OCI-LY7 (cell line): ENCODE measurements at regions not wholly inside any gene's neighbourhood (a gene's known extent, or its start where the extent isn't known, plus 50 kb on each side); places are given as distances from the start of the nearest gene placed in this dataset.

Source experiments
- BruUV-seq: library from RNA; stranded (reverse); fragments of 400-500 nt; replicated peaks from 2 replicates; lab custom pipeline; 2021; lab: Mats Ljungman, UMichigan
- CTCF ChIA-PET: fragments of 300-600 bp; sonication (Branson Sonifier 250); formaldehyde crosslinking; loops from one replicate; lab custom pipeline; 2022; ENCODE audit warnings: antibody characterized with exemption; ENCODE audit not compliant: unreplicated experiment; lab: Charles Lee
- POLR2A ChIA-PET: fragments of 300-600 bp; sonication (Branson Sonifier 250); formaldehyde crosslinking; loops from one replicate; lab custom pipeline; 2022; ENCODE audit warnings: antibody characterized with exemption; lab: Charles Lee
- DNase-seq: peaks from one replicate; pipeline ENCODE4 v3.0.0-alpha.2; 2015; ENCODE audit warnings: low spot score
- H2AFZ ChIP-seq: fragments of 200-600 bp; sonication (generic), shearing (Covaris generic); 2 replicates; pipeline ENCODE4 v1.6.1; 2014; ENCODE audit warnings: mild to moderate bottlenecking, antibody characterized with exemption, low read length, moderate library complexity
- H3K27ac ChIP-seq: fragments of 200-600 bp; sonication (generic); 2 replicates; pipeline ENCODE4 v1.5.1; 2014; ENCODE audit warnings: mixed run types, low read depth, mild to moderate bottlenecking, moderate library complexity, low read length, inconsistent platforms; ENCODE audit not compliant: poor library complexity, severe bottlenecking
- H3K36me3 ChIP-seq: fragments of 200-600 bp; sonication (generic); 2 replicates; pipeline ENCODE4 v1.6.1; 2014; ENCODE audit warnings: mild to moderate bottlenecking, antibody characterized with exemption, low read length, moderate library complexity, mixed read lengths; ENCODE audit not compliant: insufficient read depth
- H3K4me1 ChIP-seq: fragments of 200-600 bp; sonication (generic); 2 replicates; pipeline ENCODE4 v1.5.1; 2014; ENCODE audit warnings: mild to moderate bottlenecking, low read length; ENCODE audit not compliant: insufficient read depth, poor library complexity, severe bottlenecking
- H3K4me2 ChIP-seq: fragments of 200-600 bp; sonication (generic); 2 replicates; pipeline ENCODE4 v1.6.1; 2014; ENCODE audit warnings: mild to moderate bottlenecking, low read length
- H3K4me3 ChIP-seq: fragments of 200-600 bp; sonication (generic); 2 replicates; pipeline ENCODE4 v1.5.1; 2014; ENCODE audit warnings: mild to moderate bottlenecking, low read depth, low read length; ENCODE audit not compliant: poor library complexity, severe bottlenecking
- H3K79me2 ChIP-seq: fragments of 200-600 bp; sonication (generic); 2 replicates; pipeline ENCODE4 v1.6.1; 2016; ENCODE audit warnings: low read depth, mild to moderate bottlenecking, low read length, moderate library complexity, mixed read lengths; ENCODE audit not compliant: insufficient read depth
- H3K9me2 ChIP-seq: fragments of 200-600 bp; sonication (generic); 2 replicates; pipeline ENCODE4 v1.6.1; 2016; ENCODE audit warnings: mild to moderate bottlenecking, low read length, mixed read lengths; ENCODE audit not compliant: insufficient read depth
- H3K9me3 ChIP-seq: fragments of 200-600 bp; sonication (generic); 2 replicates; pipeline ENCODE4 v1.6.1; 2014; ENCODE audit warnings: mild to moderate bottlenecking, mixed run types, low read length, mixed read lengths
- H4K20me1 ChIP-seq: fragments of 200-600 bp; sonication (generic); 2 replicates; pipeline ENCODE4 v1.6.1; 2014; ENCODE audit warnings: mild to moderate bottlenecking, antibody characterized with exemption, low read length, moderate library complexity, mixed read lengths; ENCODE audit not compliant: insufficient read depth
- EZH2phosphoT487 ChIP-seq: fragments of 200-600 bp; sonication (generic); IDR thresholded peaks from 2 replicates; pipeline ENCODE4 v1.6.1; 2018; ENCODE audit warnings: low read depth, borderline replicate concordance, mild to moderate bottlenecking, mixed run types, antibody characterized with exemption, low read length, moderate library complexity, mixed read lengths
- intact Hi-C: fragments of 100-400 bp; cut with micrococcal nuclease; formaldehyde crosslinking; loops from one replicate; pipeline ENCODE4 v1.10.0; 2022; ENCODE audit not compliant: unreplicated experiment
- TF ChIP-seq, protein P1 (sequence below): fragments of 200-600 bp; sonication (generic); conservative IDR thresholded peaks from 2 replicates; pipeline ENCODE4 v1.5.1; 2014; ENCODE audit warnings: mild to moderate bottlenecking, antibody characterized with exemption, low read length, moderate library complexity, mixed read lengths

DNA sequence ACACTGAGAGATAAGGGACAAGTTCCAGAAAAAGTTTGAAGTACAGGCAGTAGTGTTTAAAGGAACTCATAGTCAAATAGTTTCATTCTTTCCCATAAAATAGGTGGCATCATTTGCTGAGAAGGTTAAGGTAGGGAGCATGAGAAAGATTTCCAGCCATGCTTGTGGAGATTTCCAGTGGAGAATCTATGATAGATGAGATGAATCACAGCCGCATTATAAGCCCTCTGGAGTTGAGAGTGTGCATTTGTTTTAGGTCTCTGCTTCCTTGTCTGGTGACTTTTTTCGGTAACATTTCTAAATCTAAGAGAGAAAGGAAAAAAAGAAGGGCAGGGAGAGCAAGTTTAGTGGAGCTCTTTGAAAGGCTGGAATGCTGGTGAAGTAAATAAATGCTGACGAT lies 108.7 kb downstream of the DISP1 start:
- intact Hi-C loops: no loop called here
- H3K4me1 ChIP-seq: no peaks in the 10 kb centered on the region
- ChIA-PET CTCF (no interaction called here), POLR2A (no interaction called here)
- H3K36me3 ChIP-seq: no peaks in the 10 kb centered on the region
- H2AFZ ChIP-seq: no peak overlapping the region
- H3K4me2 ChIP-seq: no peak overlapping the region
- BruUV-seq: no TSS peak
- no peaks in the 10 kb centered on the region for H4K20me1 ChIP-seq
- no peak overlapping the region for H3K4me3 ChIP-seq
- no peaks in the 10 kb centered on the region for H3K9me3 ChIP-seq
- DNase-seq: no peak
- H3K79me2 ChIP-seq: no peaks in the 10 kb centered on the region
- no peaks in the 10 kb centered on the region for H3K9me2 ChIP-seq
- H3K27ac ChIP-seq: no peak overlapping the region
- TF ChIP-seq, protein P1, sequence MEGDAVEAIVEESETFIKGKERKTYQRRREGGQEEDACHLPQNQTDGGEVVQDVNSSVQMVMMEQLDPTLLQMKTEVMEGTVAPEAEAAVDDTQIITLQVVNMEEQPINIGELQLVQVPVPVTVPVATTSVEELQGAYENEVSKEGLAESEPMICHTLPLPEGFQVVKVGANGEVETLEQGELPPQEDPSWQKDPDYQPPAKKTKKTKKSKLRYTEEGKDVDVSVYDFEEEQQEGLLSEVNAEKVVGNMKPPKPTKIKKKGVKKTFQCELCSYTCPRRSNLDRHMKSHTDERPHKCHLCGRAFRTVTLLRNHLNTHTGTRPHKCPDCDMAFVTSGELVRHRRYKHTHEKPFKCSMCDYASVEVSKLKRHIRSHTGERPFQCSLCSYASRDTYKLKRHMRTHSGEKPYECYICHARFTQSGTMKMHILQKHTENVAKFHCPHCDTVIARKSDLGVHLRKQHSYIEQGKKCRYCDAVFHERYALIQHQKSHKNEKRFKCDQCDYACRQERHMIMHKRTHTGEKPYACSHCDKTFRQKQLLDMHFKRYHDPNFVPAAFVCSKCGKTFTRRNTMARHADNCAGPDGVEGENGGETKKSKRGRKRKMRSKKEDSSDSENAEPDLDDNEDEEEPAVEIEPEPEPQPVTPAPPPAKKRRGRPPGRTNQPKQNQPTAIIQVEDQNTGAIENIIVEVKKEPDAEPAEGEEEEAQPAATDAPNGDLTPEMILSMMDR: no peak
- no peak for TF ChIP-seq EZH2phosphoT487

DNA sequence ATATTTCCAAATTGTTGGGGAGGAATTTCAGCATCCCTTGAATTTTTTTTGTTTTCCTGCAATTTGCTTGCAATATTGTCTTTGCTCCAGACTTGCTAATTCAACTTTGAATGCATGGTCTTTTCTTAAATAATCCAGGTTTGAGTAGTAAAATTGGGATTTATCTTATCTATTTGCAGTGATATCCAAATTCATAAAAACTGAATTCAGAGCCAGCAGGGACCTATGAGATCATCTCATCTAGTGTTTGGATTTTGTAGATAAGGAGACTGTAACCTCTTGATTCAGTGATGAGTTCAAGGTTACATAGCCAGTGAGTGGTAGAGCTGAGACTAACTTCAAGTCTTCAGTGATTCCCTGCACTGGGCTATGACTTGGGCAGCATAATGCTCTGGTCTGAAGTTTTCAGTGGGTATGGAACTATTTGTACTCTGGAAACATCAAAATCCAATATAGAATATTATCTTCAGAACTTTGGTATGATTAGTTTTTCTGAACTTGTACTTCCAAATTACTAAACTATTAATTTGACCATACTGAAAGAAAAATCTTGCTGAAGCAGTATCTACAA lies 109.4 kb downstream of the DISP1 start:
- intact Hi-C loops: no loop called here
- CTCF ChIA-PET: no interaction called here
- no peaks in the 10 kb centered on the region for H3K4me1 ChIP-seq
- TF ChIP-seq EZH2phosphoT487: no peak
- TF ChIP-seq, protein P1: no peak
- no peak overlapping the region for H2AFZ ChIP-seq
- BruUV-seq: no TSS peak
- H3K4me2 ChIP-seq: no peak overlapping the region
- no peaks in the 10 kb centered on the region for H3K36me3 ChIP-seq
- no peaks in the 10 kb centered on the region for H3K79me2 ChIP-seq
- H3K4me3 ChIP-seq: no peak overlapping the region
- DNase-seq: no peak
- H3K9me2 ChIP-seq: no peaks in the 10 kb centered on the region
- POLR2A ChIA-PET: no interaction called here
- H3K9me3 ChIP-seq: no peaks in the 10 kb centered on the region
- no peak overlapping the region for H3K27ac ChIP-seq
- no peaks in the 10 kb centered on the region for H4K20me1 ChIP-seq

DNA sequence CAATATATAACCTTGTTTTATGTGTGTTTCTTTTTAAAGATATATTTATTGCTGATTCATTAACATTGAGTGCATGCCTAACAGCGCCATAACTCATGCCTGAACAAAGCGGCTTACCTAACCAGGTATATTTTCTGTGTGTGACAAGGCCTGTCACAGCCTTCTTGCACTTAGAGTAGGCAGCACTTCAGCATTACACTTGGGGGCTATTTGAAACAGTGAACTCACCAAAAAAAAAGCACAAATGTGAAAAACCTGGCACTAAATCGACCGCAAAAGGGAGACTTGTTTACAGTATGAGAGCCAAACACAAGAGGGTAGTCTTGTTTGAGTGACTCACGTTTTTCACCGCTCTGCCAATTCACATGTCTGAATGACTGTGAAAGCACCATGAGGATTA lies 111.7 kb downstream of the DISP1 start:
- DNase-seq: no peak
- Histone ChIP-seq H3K27ac (no peak overlapping the region), H3K9me2 (no peaks in the 10 kb centered on the region), H3K4me2 (no peak overlapping the region), H3K36me3 (no peaks in the 10 kb centered on the region), H4K20me1 (no peaks in the 10 kb centered on the region), H2AFZ (no peak overlapping the region), H3K4me1 (no peaks in the 10 kb centered on the region), H3K79me2 (no peaks in the 10 kb centered on the region), H3K4me3 (no peak overlapping the region), H3K9me3 (no peaks in the 10 kb centered on the region)
- intact Hi-C loops: no loop called here
- CTCF ChIA-PET: no interaction called here
- no TSS peak for BruUV-seq
- POLR2A ChIA-PET: no interaction called here
- no peak for TF ChIP-seq EZH2phosphoT487
- TF ChIP-seq, protein P1: no peak
